ENCODE measurements at regions not wholly inside any gene's neighbourhood (a gene's known extent, or its start where the extent isn't known, plus 50 kb on each side); places are given as distances from the start of the nearest gene placed in this dataset.

DNA sequence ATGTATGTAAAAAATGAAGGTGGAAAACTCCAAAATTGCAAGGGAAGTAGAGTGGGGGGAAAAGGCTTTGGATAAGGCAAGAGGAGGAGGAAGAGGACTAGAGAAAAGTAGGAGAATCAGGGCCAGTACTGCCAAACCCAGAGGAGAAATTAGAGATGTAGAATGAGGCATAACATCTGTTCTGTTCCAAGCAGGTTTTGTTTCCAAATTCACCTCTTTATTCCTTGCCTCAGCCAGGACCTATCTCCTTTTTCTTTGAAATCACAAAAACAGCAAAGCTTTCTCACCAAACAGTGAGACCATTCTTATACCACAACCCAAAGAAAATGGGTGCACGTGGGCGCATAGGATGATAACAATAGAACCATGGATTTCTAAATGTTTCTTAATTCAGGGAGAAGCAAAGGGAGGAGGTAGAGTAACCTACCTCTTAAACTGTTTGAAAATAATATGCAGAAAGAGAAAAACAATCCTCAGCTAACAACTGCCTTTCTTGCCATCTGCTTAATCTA, 383.3 kb upstream of the PKN2 start:
- no peak overlapping the region for H3K27ac ChIP-seq
- in situ Hi-C loops (cut with MboI; ENCODE audit: low sequenced_read_pairs in 4 of 4): no loop called here
- no peak for ATAC-seq

DNA sequence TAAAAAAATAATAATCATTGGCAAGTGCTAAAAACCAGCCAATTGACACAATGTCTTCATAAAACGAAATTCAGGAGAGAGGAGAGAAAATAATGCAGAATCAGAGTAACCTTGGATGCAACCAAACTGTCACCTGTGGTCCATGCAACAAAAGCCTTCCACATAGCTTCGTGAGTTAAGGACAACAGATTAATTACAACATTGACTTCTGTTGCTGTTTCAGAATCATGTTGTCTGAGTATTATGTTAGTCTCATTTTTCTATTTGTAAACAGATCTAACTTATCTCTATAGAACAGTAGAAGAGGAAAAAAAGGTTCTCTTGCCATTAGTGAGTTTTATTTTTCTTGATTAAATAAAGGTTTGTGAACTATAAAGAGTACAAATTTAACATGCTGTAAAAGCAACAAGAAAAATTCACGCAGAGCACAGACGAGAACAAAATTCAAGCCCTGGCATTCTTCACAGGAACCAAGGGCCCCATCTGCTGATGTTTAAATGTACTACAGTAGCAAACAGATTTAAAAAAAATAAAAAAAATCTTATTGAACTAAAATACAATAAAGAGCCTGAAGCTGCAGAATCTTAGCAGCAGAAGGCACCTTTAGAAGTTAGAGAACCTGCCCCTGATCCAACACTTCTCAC, 381.1 kb upstream of the PKN2 start:
- in situ Hi-C loops (cut with MboI; ENCODE audit: low sequenced_read_pairs in 4 of 4): no loop called here
- ATAC-seq (no peak), DNase-seq (no peak)
- Histone ChIP-seq H3K36me3 (no peaks in the 10 kb centered on the region), H3K27ac (no peak overlapping the region), H3K27me3 (no peaks in the 10 kb centered on the region), H3K4me3 (no peak overlapping the region), H3K4me1 (no peaks in the 10 kb centered on the region), H3K9me3 (no peaks in the 10 kb centered on the region)
- TF ChIP-seq, protein P1, sequence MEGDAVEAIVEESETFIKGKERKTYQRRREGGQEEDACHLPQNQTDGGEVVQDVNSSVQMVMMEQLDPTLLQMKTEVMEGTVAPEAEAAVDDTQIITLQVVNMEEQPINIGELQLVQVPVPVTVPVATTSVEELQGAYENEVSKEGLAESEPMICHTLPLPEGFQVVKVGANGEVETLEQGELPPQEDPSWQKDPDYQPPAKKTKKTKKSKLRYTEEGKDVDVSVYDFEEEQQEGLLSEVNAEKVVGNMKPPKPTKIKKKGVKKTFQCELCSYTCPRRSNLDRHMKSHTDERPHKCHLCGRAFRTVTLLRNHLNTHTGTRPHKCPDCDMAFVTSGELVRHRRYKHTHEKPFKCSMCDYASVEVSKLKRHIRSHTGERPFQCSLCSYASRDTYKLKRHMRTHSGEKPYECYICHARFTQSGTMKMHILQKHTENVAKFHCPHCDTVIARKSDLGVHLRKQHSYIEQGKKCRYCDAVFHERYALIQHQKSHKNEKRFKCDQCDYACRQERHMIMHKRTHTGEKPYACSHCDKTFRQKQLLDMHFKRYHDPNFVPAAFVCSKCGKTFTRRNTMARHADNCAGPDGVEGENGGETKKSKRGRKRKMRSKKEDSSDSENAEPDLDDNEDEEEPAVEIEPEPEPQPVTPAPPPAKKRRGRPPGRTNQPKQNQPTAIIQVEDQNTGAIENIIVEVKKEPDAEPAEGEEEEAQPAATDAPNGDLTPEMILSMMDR (IDR thresholded peaks at IDR 0.05 in 4 of 5, conservative IDR thresholded peaks at IDR 0.05 in 1 of 5): no peak
- TF ChIP-seq POLR2A (IDR thresholded peaks at IDR 0.05): no peak
- intact Hi-C loops (cut with DNase I; ENCODE audit: low total_unique reads): no loop called here

More for the DNA sequence above, 383.3 kb upstream of the PKN2 start:
- H3K4me3 ChIP-seq: no peak overlapping the region
- no peak for TF ChIP-seq POLR2A (IDR thresholded peaks at IDR 0.05)
- TF ChIP-seq, protein P1 (IDR thresholded peaks at IDR 0.05 in 4 of 5, conservative IDR thresholded peaks at IDR 0.05 in 1 of 5): no peak
- no peak for DNase-seq
- no peaks in the 10 kb centered on the region for H3K4me1 ChIP-seq
- intact Hi-C loops (cut with DNase I; ENCODE audit: low total_unique reads): no loop called here
- no peaks in the 10 kb centered on the region for H3K36me3 ChIP-seq
- H3K27me3 ChIP-seq: no peaks in the 10 kb centered on the region
- H3K9me3 ChIP-seq: no peaks in the 10 kb centered on the region

DNA sequence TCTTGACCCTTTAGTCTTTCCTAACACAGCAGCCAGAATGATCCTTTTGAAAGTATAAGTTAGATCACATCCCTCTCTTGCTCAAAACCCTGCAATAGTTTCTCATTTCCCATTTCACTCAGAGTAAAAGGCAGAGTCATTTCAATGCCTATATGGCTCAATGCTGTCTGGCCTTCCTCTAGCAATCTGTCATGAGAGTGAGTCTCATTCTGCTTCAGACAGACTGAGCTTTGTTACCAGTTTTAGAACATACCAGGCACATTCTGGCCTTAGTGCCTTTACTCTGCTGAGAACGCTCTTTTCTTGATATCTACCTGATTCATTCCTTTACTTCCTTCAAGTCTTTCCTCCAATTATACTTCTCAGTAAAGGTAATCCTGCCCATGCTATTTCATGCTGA, 372.8 kb upstream of the PKN2 start:
- no peaks in the 10 kb centered on the region for H3K4me1 ChIP-seq
- in situ Hi-C loops (cut with MboI; ENCODE audit: low sequenced_read_pairs in 4 of 4) (no loop called here), intact Hi-C loops (cut with DNase I; ENCODE audit: low total_unique reads) (no loop called here)
- TF ChIP-seq POLR2A (IDR thresholded peaks at IDR 0.05): no peak
- TF ChIP-seq, protein P1 (IDR thresholded peaks at IDR 0.05 in 4 of 5, conservative IDR thresholded peaks at IDR 0.05 in 1 of 5): no peak
- H3K36me3 ChIP-seq: no peaks in the 10 kb centered on the region
- H3K27me3 ChIP-seq: no peaks in the 10 kb centered on the region
- no peak overlapping the region for H3K27ac ChIP-seq
- ATAC-seq (no peak), DNase-seq (no peak)
- H3K4me3 ChIP-seq: no peak overlapping the region
- no peaks in the 10 kb centered on the region for H3K9me3 ChIP-seq

DNA sequence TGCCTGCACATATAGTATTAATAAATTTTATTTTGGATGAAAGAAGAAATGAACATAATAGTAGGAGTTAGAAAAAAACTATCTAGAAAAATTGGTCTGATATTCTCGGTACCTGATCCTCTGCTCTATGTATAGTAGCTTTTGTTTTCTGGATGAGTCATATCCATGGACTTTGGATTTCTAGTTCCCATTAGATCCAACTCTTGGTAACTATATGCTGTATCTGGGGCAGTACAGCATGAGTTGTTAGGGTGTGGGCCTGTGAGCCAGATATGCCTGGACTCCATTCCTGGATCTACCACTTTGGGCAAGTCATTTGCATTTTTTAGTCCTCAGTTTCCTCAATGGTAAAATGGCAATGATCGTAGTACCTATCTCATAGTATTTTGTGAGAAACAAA, 372.2 kb upstream of the PKN2 start:
- Histone ChIP-seq H3K4me3 (no peak overlapping the region), H3K9me3 (no peaks in the 10 kb centered on the region), H3K27me3 (no peaks in the 10 kb centered on the region), H3K27ac (no peak overlapping the region), H3K4me1 (no peaks in the 10 kb centered on the region), H3K36me3 (no peaks in the 10 kb centered on the region)
- intact Hi-C loops (cut with DNase I; ENCODE audit: low total_unique reads): no loop called here
- DNase-seq (no peak), ATAC-seq (no peak)
- TF ChIP-seq, protein P1 (IDR thresholded peaks at IDR 0.05 in 4 of 5, conservative IDR thresholded peaks at IDR 0.05 in 1 of 5): no peak
- TF ChIP-seq POLR2A (IDR thresholded peaks at IDR 0.05): no peak
- in situ Hi-C loops (cut with MboI; ENCODE audit: low sequenced_read_pairs in 4 of 4): no loop called here

DNA sequence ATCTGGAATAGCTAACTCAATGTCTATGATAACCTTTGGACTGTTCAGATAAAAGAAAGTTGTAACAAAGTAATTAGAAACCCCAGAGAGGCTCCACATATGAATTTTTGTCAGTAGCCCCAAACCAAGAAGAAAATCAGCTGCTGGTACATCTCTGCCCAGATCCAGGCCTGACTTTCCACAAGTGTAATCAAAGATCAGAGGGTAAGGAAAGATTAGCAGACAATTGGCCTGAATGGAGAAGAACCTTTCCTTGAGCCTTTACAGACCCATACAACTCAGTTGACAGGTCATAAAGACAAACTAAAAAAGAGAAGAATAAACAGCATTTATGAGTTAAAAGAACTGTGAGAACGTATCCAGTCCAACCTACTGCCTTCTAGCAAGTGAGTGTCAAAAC, 366.7 kb upstream of the PKN2 start:
- Histone ChIP-seq H3K9me3 (no peaks in the 10 kb centered on the region), H3K4me3 (no peak overlapping the region), H3K36me3 (no peaks in the 10 kb centered on the region), H3K27me3 (no peaks in the 10 kb centered on the region), H3K27ac (no peak overlapping the region), H3K4me1 (no peaks in the 10 kb centered on the region)
- intact Hi-C loops (cut with DNase I; ENCODE audit: low total_unique reads) (no loop called here), in situ Hi-C loops (cut with MboI; ENCODE audit: low sequenced_read_pairs in 4 of 4) (no loop called here)
- no peak for ATAC-seq
- no peak for TF ChIP-seq POLR2A (IDR thresholded peaks at IDR 0.05)
- TF ChIP-seq, protein P1 (IDR thresholded peaks at IDR 0.05 in 4 of 5, conservative IDR thresholded peaks at IDR 0.05 in 1 of 5): no peak
- no peak for DNase-seq

Measured in gastrocnemius medialis (tissue), 4 donors.